H1 (cell line): ENCODE measurements at regions not wholly inside any gene's neighbourhood (a gene's known extent, or its start where the extent isn't known, plus 50 kb on each side); places are given as distances from the start of the nearest gene placed in this dataset.

ENCODE experiments used
- CEBPB ChIP-seq: IDR thresholded peaks from 2 replicates; pipeline ENCODE4 v1.6.1; 2012; ENCODE audit warnings: low read depth, low read length
- CREB1 ChIP-seq: IDR thresholded peaks from 2 replicates; pipeline ENCODE4 v1.6.1; 2012; ENCODE audit warnings: inconsistent platforms
- JUN ChIP-seq: IDR thresholded peaks from 2 replicates; pipeline ENCODE4 v1.6.1; 2011; ENCODE audit warnings: low read depth, mild to moderate bottlenecking, improper control_type of control experiment, low read length
- RNF2 ChIP-seq: fragments of 200-900, 300-1000 bp; sonication (generic); IDR thresholded peaks from 2 replicates; pipeline ENCODE4 v1.7.1; 2016; ENCODE audit warnings: borderline replicate concordance, low read depth, mild to moderate bottlenecking, antibody characterized with exemption, low read length; ENCODE audit not compliant: poor library complexity, severe bottlenecking; ENCODE audit errors: missing control alignments
- SP2 ChIP-seq: IDR thresholded peaks from 2 replicates; pipeline ENCODE4 v1.6.1; 2012; ENCODE audit warnings: mild to moderate bottlenecking, low read length, inconsistent platforms
- SP4 ChIP-seq: IDR thresholded peaks from 2 replicates; pipeline ENCODE4 v1.6.1; 2012; ENCODE audit warnings: low read length, inconsistent platforms

GRCh38 chr12:92414170-92415070 lies 268.8 kb upstream of the BTG1 start (continued):
- TF ChIP-seq RNF2 (no peak), CREB1 (no peak), CEBPB (no peak), JUN (no peak), SP4 (no peak), SP2 (no peak)
